ENCODE measurements at regions not wholly inside any gene's neighbourhood (a gene's known extent, or its start where the extent isn't known, plus 50 kb on each side); places are given as distances from the start of the nearest gene placed in this dataset.

DNA sequence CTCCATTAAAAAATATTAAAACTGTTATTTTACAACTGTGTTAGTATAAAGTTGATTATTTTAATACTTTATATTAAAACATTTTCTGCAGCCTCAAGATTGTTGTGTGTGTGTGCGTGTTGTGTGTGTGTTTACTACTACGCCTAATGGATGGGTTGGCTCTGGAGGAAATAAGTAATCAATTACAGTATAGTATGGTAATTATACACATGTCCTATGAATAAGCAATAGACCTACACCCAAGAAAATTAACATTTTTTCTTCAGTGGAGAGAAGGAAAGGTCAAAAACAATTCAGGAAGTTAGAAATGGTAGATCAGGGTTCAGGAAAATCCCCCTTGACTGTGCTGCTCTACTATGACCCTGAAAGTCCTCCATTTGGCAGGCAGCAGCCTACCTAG, 65.7 kb upstream of the DYRK2 start:
- no peak overlapping the region for H2AFZ ChIP-seq
- no peaks in the 10 kb centered on the region for H3K9me2 ChIP-seq (ENCODE audit: insufficient read depth)
- H3K4me3 ChIP-seq, result no peak overlapping the region
- no peak overlapping the region for H3K4me2 ChIP-seq
- ChIA-PET POLR2A (ENCODE audit: unreplicated experiment) (no interaction called here), CTCF (no interaction called here)
- intact Hi-C loops (cut with micrococcal nuclease; ENCODE audit: unreplicated experiment), result no loop called here
- BruUV-seq (replicated peaks), result no TSS peak
- H3K36me3 ChIP-seq (ENCODE audit: low read depth), result no peaks in the 10 kb centered on the region
- 0 out of 2 replicates have a peak, but pooled peaks cover 11% of the 10 kb centered on the region for H3K4me1 ChIP-seq (replicated peaks; ENCODE audit: insufficient read depth)
- no peaks in the 10 kb centered on the region for H3K27me3 ChIP-seq (ENCODE audit: insufficient read depth, low read depth)
- H3K9me3 ChIP-seq (ENCODE audit: insufficient read depth, low read depth), result no peaks in the 10 kb centered on the region
- no peaks in the 10 kb centered on the region for H3F3A ChIP-seq (ENCODE audit: insufficient read depth, low read depth)
- no peaks in the 10 kb centered on the region for H4K20me1 ChIP-seq (ENCODE audit: insufficient read depth)
- TF ChIP-seq, protein P1, sequence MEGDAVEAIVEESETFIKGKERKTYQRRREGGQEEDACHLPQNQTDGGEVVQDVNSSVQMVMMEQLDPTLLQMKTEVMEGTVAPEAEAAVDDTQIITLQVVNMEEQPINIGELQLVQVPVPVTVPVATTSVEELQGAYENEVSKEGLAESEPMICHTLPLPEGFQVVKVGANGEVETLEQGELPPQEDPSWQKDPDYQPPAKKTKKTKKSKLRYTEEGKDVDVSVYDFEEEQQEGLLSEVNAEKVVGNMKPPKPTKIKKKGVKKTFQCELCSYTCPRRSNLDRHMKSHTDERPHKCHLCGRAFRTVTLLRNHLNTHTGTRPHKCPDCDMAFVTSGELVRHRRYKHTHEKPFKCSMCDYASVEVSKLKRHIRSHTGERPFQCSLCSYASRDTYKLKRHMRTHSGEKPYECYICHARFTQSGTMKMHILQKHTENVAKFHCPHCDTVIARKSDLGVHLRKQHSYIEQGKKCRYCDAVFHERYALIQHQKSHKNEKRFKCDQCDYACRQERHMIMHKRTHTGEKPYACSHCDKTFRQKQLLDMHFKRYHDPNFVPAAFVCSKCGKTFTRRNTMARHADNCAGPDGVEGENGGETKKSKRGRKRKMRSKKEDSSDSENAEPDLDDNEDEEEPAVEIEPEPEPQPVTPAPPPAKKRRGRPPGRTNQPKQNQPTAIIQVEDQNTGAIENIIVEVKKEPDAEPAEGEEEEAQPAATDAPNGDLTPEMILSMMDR (conservative IDR thresholded peaks at IDR 0.05), result no peak
- TF ChIP-seq EZH2 (IDR thresholded peaks at IDR 0.05; ENCODE audit: low read depth), result no peak
- no peak for DNase-seq
- H3K27ac ChIP-seq, result no peak overlapping the region
- H3K79me2 ChIP-seq (ENCODE audit: low read depth), result no peaks in the 10 kb centered on the region

DNA sequence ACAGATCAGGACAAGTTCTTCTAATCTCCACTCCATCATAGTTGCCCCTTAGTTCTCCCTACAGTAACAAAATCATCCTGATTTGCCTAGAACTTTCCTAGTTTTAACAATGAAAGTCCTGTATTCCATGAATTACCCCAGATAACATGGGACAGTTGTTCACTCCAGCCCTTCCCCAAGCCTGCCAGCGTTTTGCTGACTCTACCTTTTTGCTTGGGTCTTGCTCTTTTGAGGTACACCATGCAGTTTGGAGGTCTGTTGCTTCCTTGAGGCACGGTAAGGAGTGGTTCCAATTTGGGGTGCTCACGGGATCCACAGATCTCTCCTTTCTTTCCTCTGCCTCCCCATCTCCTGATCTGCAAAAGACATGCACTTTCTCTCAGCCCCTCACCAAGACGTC, 61.6 kb upstream of the DYRK2 start:
- Histone ChIP-seq H4K20me1 (ENCODE audit: insufficient read depth) (no peaks in the 10 kb centered on the region), H2AFZ (no peak overlapping the region), H3K27me3 (ENCODE audit: insufficient read depth, low read depth) (no peaks in the 10 kb centered on the region), H3K27ac (no peak overlapping the region), H3K4me1 (replicated peaks; ENCODE audit: insufficient read depth) (peaks cover 5% of the 10 kb centered on the region), H3K9me2 (ENCODE audit: insufficient read depth) (no peaks in the 10 kb centered on the region), H3F3A (ENCODE audit: insufficient read depth, low read depth) (no peaks in the 10 kb centered on the region; the same call in 1 of the 2 replicates), H3K4me3 (no peak overlapping the region), H3K36me3 (ENCODE audit: low read depth) (0 out of 2 replicates have a peak, but pooled peaks cover 3% of the 10 kb centered on the region), H3K79me2 (ENCODE audit: low read depth) (no peaks in the 10 kb centered on the region), H3K9me3 (ENCODE audit: insufficient read depth, low read depth) (no peaks in the 10 kb centered on the region), H3K4me2 (no peak overlapping the region)
- no peak for DNase-seq
- no peak for TF ChIP-seq EZH2 (IDR thresholded peaks at IDR 0.05; ENCODE audit: low read depth)
- TF ChIP-seq, protein P1 (conservative IDR thresholded peaks at IDR 0.05), result no peak
- no TSS peak for BruUV-seq (replicated peaks)
- intact Hi-C loops (cut with micrococcal nuclease; ENCODE audit: unreplicated experiment), result no loop called here
- ChIA-PET CTCF (no interaction called here), POLR2A (ENCODE audit: unreplicated experiment) (no interaction called here)

DNA sequence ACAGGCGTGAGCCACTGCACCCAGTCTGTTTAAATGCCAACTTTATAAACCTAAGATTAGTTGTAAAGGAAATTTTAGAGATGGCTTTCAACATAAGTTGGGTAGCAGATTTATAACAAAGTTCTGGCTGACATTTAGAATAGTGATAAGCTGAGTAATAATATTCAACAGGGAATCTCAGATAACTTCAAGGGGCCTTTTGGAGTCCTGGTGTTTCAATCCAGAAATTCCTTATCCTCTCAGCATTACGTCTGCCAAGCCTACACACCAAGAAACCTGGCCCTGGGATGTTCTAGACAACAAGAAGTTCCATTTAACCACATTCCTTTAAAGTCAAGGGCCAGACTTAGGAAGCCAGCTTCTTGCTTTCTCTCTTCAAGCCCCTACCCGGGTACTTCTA, 59.5 kb upstream of the DYRK2 start:
- Histone ChIP-seq H3K4me3 (no peak overlapping the region), H2AFZ (no peak overlapping the region), H3K9me2 (ENCODE audit: insufficient read depth) (no peaks in the 10 kb centered on the region), H3K27me3 (ENCODE audit: insufficient read depth, low read depth) (no peaks in the 10 kb centered on the region), H3K9me3 (ENCODE audit: insufficient read depth, low read depth) (no peaks in the 10 kb centered on the region), H3K27ac (no peak overlapping the region), H3K4me1 (replicated peaks; ENCODE audit: insufficient read depth) (peaks cover 25% of the 10 kb centered on the region), H3F3A (ENCODE audit: insufficient read depth, low read depth) (peaks cover 19% of the 10 kb centered on the region), H3K79me2 (ENCODE audit: low read depth) (no peaks in the 10 kb centered on the region), H4K20me1 (ENCODE audit: insufficient read depth) (no peaks in the 10 kb centered on the region), H3K36me3 (ENCODE audit: low read depth) (0 out of 2 replicates have a peak, but pooled peaks cover 3% of the 10 kb centered on the region), H3K4me2 (no peak overlapping the region)
- TF ChIP-seq, protein P1 (conservative IDR thresholded peaks at IDR 0.05), result no peak
- no peak for TF ChIP-seq EZH2 (IDR thresholded peaks at IDR 0.05; ENCODE audit: low read depth)
- intact Hi-C loops (cut with micrococcal nuclease; ENCODE audit: unreplicated experiment), result no loop called here
- POLR2A ChIA-PET (ENCODE audit: unreplicated experiment), result no interaction called here
- DNase-seq, result no peak
- CTCF ChIA-PET, result no interaction called here
- BruUV-seq (replicated peaks), result no TSS peak
